HUES6 (cell line): ENCODE measurements at regions not wholly inside any gene's neighbourhood (a gene's known extent, or its start where the extent isn't known, plus 50 kb on each side); places are given as distances from the start of the nearest gene placed in this dataset.
"Not testable (repeated sequence)": the region's sequence is repeated elsewhere in the genome, so short reads cannot be mapped to it uniquely, and the experiment has no call there.

Experiments used
- H3K27ac ChIP-seq: 2 replicates; pipeline ENCODE4 v1.7.0; 2013; ENCODE audit warnings: low read depth, mild to moderate bottlenecking, low read length, inconsistent platforms
- H3K27me3 ChIP-seq: 2 replicates; pipeline ENCODE4 v1.6.1; 2013; ENCODE audit warnings: low read length; ENCODE audit not compliant: control insufficient read depth, insufficient read depth
- H3K36me3 ChIP-seq: 2 replicates; pipeline ENCODE4 v1.6.1; 2013; ENCODE audit warnings: low read length; ENCODE audit not compliant: control insufficient read depth, insufficient read depth
- H3K4me1 ChIP-seq: 2 replicates; pipeline ENCODE4 v1.6.1; 2013; ENCODE audit warnings: low read length; ENCODE audit not compliant: control insufficient read depth, insufficient read depth
- H3K4me3 ChIP-seq: 2 replicates; pipeline ENCODE4 v1.5.1; 2013; ENCODE audit warnings: low read depth, low read length
- H3K9ac ChIP-seq: one replicate; pipeline ENCODE4 v1.6.1; 2013; ENCODE audit warnings: mild to moderate bottlenecking, low read length
- H3K9me3 ChIP-seq: 2 replicates; pipeline ENCODE4 v1.6.1; 2013; ENCODE audit warnings: low read depth, low read length; ENCODE audit not compliant: control insufficient read depth, insufficient read depth

GRCh38 chr20:64327223-64327549 lies 71.6 kb downstream of the PCMTD2 start:
- not testable (repeated sequence) for H3K9ac ChIP-seq, H3K4me3 ChIP-seq, H3K36me3 ChIP-seq, H3K27ac ChIP-seq, H3K9me3 ChIP-seq, H3K4me1 ChIP-seq
- H3K27me3 ChIP-seq, result peaks cover 53% of the 10 kb centered on the region

- H3K9ac ChIP-seq, H3K27ac ChIP-seq, H3K36me3 ChIP-seq, H3K4me1 ChIP-seq, H3K9me3 ChIP-seq: not testable (repeated sequence)
- Histone ChIP-seq H3K4me3 (peak overlapping the region; percentile 45; the same call in 1 of the 2 replicates), H3K27me3 (peaks cover 47% of the 10 kb centered on the region)
These were observed 72.2 kb downstream of the PCMTD2 start for GRCh38 chr20:64327550-64328317.

GRCh38 chr20:64328595-64329250 lies 73.2 kb downstream of the PCMTD2 start:
- not testable (repeated sequence) for H3K36me3 ChIP-seq, H3K4me3 ChIP-seq, H3K4me1 ChIP-seq, H3K27ac ChIP-seq, H3K9ac ChIP-seq, H3K9me3 ChIP-seq
- peaks cover 37% of the 10 kb centered on the region for H3K27me3 ChIP-seq

GRCh38 chr20:64332627-64333026 lies 77.1 kb downstream of the PCMTD2 start:
- not testable (repeated sequence) for H3K27ac ChIP-seq, H3K4me3 ChIP-seq, H3K9ac ChIP-seq, H3K36me3 ChIP-seq, H3K4me1 ChIP-seq, H3K9me3 ChIP-seq
- peaks cover 20% of the 10 kb centered on the region for H3K27me3 ChIP-seq
